Fibroblast of lung (primary cell): ENCODE measurements at regions not wholly inside any gene's neighbourhood (a gene's known extent, or its start where the extent isn't known, plus 50 kb on each side); places are given as distances from the start of the nearest gene placed in this dataset.

Experiments
- DNase-seq, 2 donors: peaks; one replicate each; pipeline versions ENCODE4 v3.0.0 to v3.0.0-alpha.2; 2010; ENCODE audit warnings: low read depth in 2 of 2
- H2AFZ ChIP-seq: 2 replicates; pipeline ENCODE4 v1.5.1; 2012; ENCODE audit warnings: low read length, control low read depth, inconsistent platforms
- H3K27ac ChIP-seq: 2 replicates; pipeline ENCODE4 v1.5.1; 2011; ENCODE audit warnings: low read length, control low read depth; ENCODE audit not compliant: insufficient read depth
- H3K27me3 ChIP-seq: 2 replicates; pipeline ENCODE4 v1.5.1; 2011; ENCODE audit warnings: mild to moderate bottlenecking, low read length; ENCODE audit not compliant: control insufficient read depth, insufficient read depth
- H3K36me3 ChIP-seq: 2 replicates; pipeline ENCODE4 v1.5.1; 2011; ENCODE audit warnings: low read length; ENCODE audit not compliant: control insufficient read depth, insufficient read depth
- H3K4me1 ChIP-seq: 2 replicates; pipeline ENCODE4 v1.5.1; 2011; ENCODE audit warnings: low read length; ENCODE audit not compliant: control insufficient read depth, insufficient read depth; ENCODE audit errors: extremely low read depth
- H3K4me2 ChIP-seq: 2 replicates; pipeline ENCODE4 v1.5.1; 2011; ENCODE audit warnings: low read length, control low read depth; ENCODE audit not compliant: insufficient read depth; ENCODE audit errors: extremely low read depth
- H3K4me3 ChIP-seq, 4 experiments: fragments of 200-600 bp in 1 of 4; sonication (generic) in 1 of 4; replicated peaks in 1 of 4; 2 replicates each; pipeline ENCODE4 v1.5.1; 2011 to 2016; ENCODE audit warnings: low read length in 4 of 4, low read depth in 3 of 4, mild to moderate bottlenecking in 3 of 4, control low read depth in 2 of 4, inconsistent platforms in 1 of 4, mixed read lengths in 1 of 4; ENCODE audit not compliant: insufficient read depth in 1 of 4; ENCODE audit errors: control extremely low read depth in 1 of 4
- H3K79me2 ChIP-seq: 2 replicates; pipeline ENCODE4 v1.5.1; 2012; ENCODE audit warnings: mild to moderate bottlenecking, low read length, inconsistent platforms; ENCODE audit not compliant: control insufficient read depth, insufficient read depth
- H3K9ac ChIP-seq: 2 replicates; pipeline ENCODE4 v1.5.1; 2011; ENCODE audit warnings: mild to moderate bottlenecking, low read length, control low read depth; ENCODE audit not compliant: insufficient read depth
- H3K9me3 ChIP-seq: 2 replicates; pipeline ENCODE4 v1.5.1; 2012; ENCODE audit warnings: low read depth, low read length; ENCODE audit not compliant: control insufficient read depth, insufficient read depth
- H4K20me1 ChIP-seq: 2 replicates; pipeline ENCODE4 v1.5.1; 2011; ENCODE audit warnings: low read length; ENCODE audit not compliant: control insufficient read depth, insufficient read depth; ENCODE audit errors: extremely low read depth
- CTCF ChIP-seq, 2 donors: IDR thresholded peaks in 1 of 2; conservative IDR thresholded peaks in 1 of 2; 1 replicate in 1 of 2; 2 replicates in 1 of 2; pipeline ENCODE4 v1.5.1; 2011 to 2012; ENCODE audit warnings: low read length in 2 of 2, control low read depth in 1 of 2, inconsistent platforms in 1 of 2, low read depth in 1 of 2, mild to moderate bottlenecking in 1 of 2
- EZH2 ChIP-seq: IDR thresholded peaks from 2 replicates; pipeline ENCODE4 v1.5.1; 2012; ENCODE audit warnings: low read length, control low read depth, mild to moderate bottlenecking; ENCODE audit errors: missing control alignments

- H3K9me3 ChIP-seq = no peaks in the 10 kb centered on the region
- no peak overlapping the region for H3K4me3 ChIP-seq
- H3K9ac ChIP-seq = no peak overlapping the region
- no peak overlapping the region for H3K27ac ChIP-seq
- H3K79me2 ChIP-seq = no peaks in the 10 kb centered on the region
- no peaks in the 10 kb centered on the region for H3K4me1 ChIP-seq
- no peak for TF ChIP-seq EZH2
- no peak for TF ChIP-seq CTCF (conservative IDR thresholded peaks at IDR 0.05 in 1 of 2, IDR thresholded peaks at IDR 0.05 in 1 of 2; ENCODE audit: low read depth in 1 of 2, low read length in 2 of 2)
- no peak overlapping the region for H2AFZ ChIP-seq
- H3K36me3 ChIP-seq = no peaks in the 10 kb centered on the region
- H4K20me1 ChIP-seq = no peaks in the 10 kb centered on the region
- H3K4me2 ChIP-seq = no peak overlapping the region
- no peak for DNase-seq
- H3K27me3 ChIP-seq = no peaks in the 10 kb centered on the region
Measured at GRCh38 chr1:14451217-14451616, 147.3 kb upstream of the KAZN start.

- Histone ChIP-seq H3K27me3 (no peaks in the 10 kb centered on the region), H3K27ac (no peak overlapping the region), H3K4me2 (no peak overlapping the region), H3K4me1 (no peaks in the 10 kb centered on the region), H3K79me2 (no peaks in the 10 kb centered on the region), H4K20me1 (no peaks in the 10 kb centered on the region), H3K36me3 (no peaks in the 10 kb centered on the region), H2AFZ (no peak overlapping the region), H3K9me3 (no peaks in the 10 kb centered on the region), H3K9ac (no peak overlapping the region), H3K4me3 (no peak overlapping the region)
- no peak for DNase-seq
- TF ChIP-seq EZH2 = no peak
- TF ChIP-seq CTCF (conservative IDR thresholded peaks at IDR 0.05 in 1 of 2, IDR thresholded peaks at IDR 0.05 in 1 of 2; ENCODE audit: low read depth in 1 of 2, low read length in 2 of 2) = no peak
Measured at GRCh38 chr1:14452551-14452950, 145.9 kb upstream of the KAZN start.

GRCh38 chr1:14460173-14460572, 138.3 kb upstream of the KAZN start:
- no peaks in the 10 kb centered on the region for H3K4me1 ChIP-seq
- no peak overlapping the region for H2AFZ ChIP-seq
- TF ChIP-seq EZH2 (no peak), CTCF (conservative IDR thresholded peaks at IDR 0.05 in 1 of 2, IDR thresholded peaks at IDR 0.05 in 1 of 2; ENCODE audit: low read depth in 1 of 2, low read length in 2 of 2) (no peak)
- no peak overlapping the region for H3K4me3 ChIP-seq
- no peak overlapping the region for H3K27ac ChIP-seq
- H4K20me1 ChIP-seq = no peaks in the 10 kb centered on the region
- no peak overlapping the region for H3K4me2 ChIP-seq
- no peaks in the 10 kb centered on the region for H3K27me3 ChIP-seq
- no peaks in the 10 kb centered on the region for H3K79me2 ChIP-seq
- H3K9ac ChIP-seq = no peak overlapping the region
- no peaks in the 10 kb centered on the region for H3K36me3 ChIP-seq
- H3K9me3 ChIP-seq = no peaks in the 10 kb centered on the region
- no peak for DNase-seq
